Heart left ventricle (tissue), 13 donors: ENCODE measurements at regions not wholly inside any gene's neighbourhood (a gene's known extent, or its start where the extent isn't known, plus 50 kb on each side); places are given as distances from the start of the nearest gene placed in this dataset.

Source experiments
- POLR2A ChIP-seq, 2 donors: fragments of 450-650 bp; IDR thresholded peaks; one replicate each; pipeline ENCODE4 v1.6.1; 2017; ENCODE audit warnings: antibody characterized with exemption in 2 of 2, mild to moderate bottlenecking in 2 of 2, moderate library complexity in 2 of 2
- TF ChIP-seq, protein P1 (sequence below), 12 donors: fragments of 200-600 bp; sonication (generic) in 4 of 12; IDR thresholded peaks; one replicate each; pipeline versions ENCODE4 v1.5.0 to v1.8.0; 2018 to 2022; ENCODE audit warnings: antibody characterized with exemption in 12 of 12, mild to moderate bottlenecking in 5 of 12
- donor health status: ischemic (EF 13 %, LVEDD 7.1; RV severe dilation, severe dysfunction).
- donor health status: DM: no; HTN: yes; CAD: no.
- donor health status: DM: no; HTN: no; CAD: no.
- donor health status: ischemic (EF 25% LVEDD 6.9; RV normal size, moderate dysfunction).
- donor health status: ischemic (EF 25% LVEDD 5.7; RV mildly dilated, moderate dysfunction).
- donor health status: ischemic (EF 35%, LVEDD 5.7; RV mildly dilated, moderate dysfunction).
- donor health status: nonischemic (EF 11% LVEDD 7.7; RV severe dilation, severe dysfunction).
- donor health status: DM: yes; HTN: yes; CAD: no.
- donor health status: PGD.
- donor health status: ischemic (EF 29% LVEDD 5.4; RV normal size, mild dysfunction).
- donor health status: nonischemic (EF 23%, LVEDD 6.1; RV moderate dilation, normal function).

DNA sequence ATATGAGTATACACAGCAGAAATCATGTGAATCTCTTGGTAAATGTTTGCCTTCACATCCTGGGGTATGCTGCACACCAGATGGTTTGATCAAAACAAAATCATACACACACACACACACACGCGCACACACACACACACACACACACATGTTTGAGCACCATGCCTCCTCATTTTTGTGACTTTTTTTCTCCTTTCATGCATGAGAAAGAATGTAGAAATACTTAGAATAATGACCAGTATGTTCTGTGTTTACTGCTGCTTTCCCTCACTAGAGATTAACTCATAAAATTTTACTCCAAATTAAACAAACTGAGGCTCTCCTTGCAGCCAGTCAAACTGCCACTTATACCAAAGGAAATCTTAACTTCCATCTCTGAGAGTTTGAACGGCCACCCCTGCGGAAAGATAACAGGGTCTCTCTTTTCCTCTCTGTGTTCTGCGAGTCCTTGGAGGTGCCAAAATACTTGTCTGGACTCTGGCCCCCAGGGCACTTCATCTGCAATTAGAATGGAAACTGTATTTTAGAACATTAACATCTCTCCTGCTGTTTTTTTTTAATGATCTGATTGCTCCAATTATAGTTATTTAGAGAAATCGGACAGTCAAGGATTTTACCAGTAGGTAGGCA, 320.8 kb upstream of the NFE2L3 start:
- TF ChIP-seq, protein P1, sequence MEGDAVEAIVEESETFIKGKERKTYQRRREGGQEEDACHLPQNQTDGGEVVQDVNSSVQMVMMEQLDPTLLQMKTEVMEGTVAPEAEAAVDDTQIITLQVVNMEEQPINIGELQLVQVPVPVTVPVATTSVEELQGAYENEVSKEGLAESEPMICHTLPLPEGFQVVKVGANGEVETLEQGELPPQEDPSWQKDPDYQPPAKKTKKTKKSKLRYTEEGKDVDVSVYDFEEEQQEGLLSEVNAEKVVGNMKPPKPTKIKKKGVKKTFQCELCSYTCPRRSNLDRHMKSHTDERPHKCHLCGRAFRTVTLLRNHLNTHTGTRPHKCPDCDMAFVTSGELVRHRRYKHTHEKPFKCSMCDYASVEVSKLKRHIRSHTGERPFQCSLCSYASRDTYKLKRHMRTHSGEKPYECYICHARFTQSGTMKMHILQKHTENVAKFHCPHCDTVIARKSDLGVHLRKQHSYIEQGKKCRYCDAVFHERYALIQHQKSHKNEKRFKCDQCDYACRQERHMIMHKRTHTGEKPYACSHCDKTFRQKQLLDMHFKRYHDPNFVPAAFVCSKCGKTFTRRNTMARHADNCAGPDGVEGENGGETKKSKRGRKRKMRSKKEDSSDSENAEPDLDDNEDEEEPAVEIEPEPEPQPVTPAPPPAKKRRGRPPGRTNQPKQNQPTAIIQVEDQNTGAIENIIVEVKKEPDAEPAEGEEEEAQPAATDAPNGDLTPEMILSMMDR (IDR thresholded peaks at IDR 0.05), result no peak
- no peak for TF ChIP-seq POLR2A (IDR thresholded peaks at IDR 0.05)
